ENCODE measurements at regions not wholly inside any gene's neighbourhood (a gene's known extent, or its start where the extent isn't known, plus 50 kb on each side); places are given as distances from the start of the nearest gene placed in this dataset.

GRCh38 chr9:134993416-134993815 is 75.7 kb upstream of the FCN1 start:
- Mint-ChIP-seq H3K4me3 (no peak overlapping the region), H3K36me3 (ENCODE audit: low read depth) (peaks cover 4% of the 10 kb centered on the region; the same call in 1 of the 2 replicates), H3K4me1 (ENCODE audit: low read depth) (no peaks in the 10 kb centered on the region), H3K27me3 (ENCODE audit: insufficient read depth) (peaks cover 16% of the 10 kb centered on the region), H3K9me3 (peaks cover 23% of the 10 kb centered on the region), H3K27ac (no peak overlapping the region)
- no peak for DNase-seq
- no peak for TF ChIP-seq CTCF (IDR thresholded peaks at IDR 0.05)

- Mint-ChIP-seq H3K36me3 (ENCODE audit: low read depth) (peaks cover 4% of the 10 kb centered on the region; the same call in 1 of the 2 replicates), H3K4me3 (no peak overlapping the region), H3K9me3 (peaks cover 26% of the 10 kb centered on the region), H3K27ac (no peak overlapping the region), H3K4me1 (ENCODE audit: low read depth) (no peaks in the 10 kb centered on the region), H3K27me3 (ENCODE audit: insufficient read depth) (peaks cover 11% of the 10 kb centered on the region)
- DNase-seq, result no peak
- no peak for TF ChIP-seq CTCF (IDR thresholded peaks at IDR 0.05)
These were observed 76.4 kb upstream of the FCN1 start for GRCh38 chr9:134993996-134994720.

GRCh38 chr9:134994926-134995791 is 77.4 kb upstream of the FCN1 start:
- Mint-ChIP-seq H3K36me3 (ENCODE audit: low read depth) (peaks cover 9% of the 10 kb centered on the region), H3K4me3 (no peak overlapping the region), H3K9me3 (peaks cover 36% of the 10 kb centered on the region), H3K27ac (no peak overlapping the region), H3K27me3 (ENCODE audit: insufficient read depth) (peaks cover 10% of the 10 kb centered on the region), H3K4me1 (ENCODE audit: low read depth) (no peaks in the 10 kb centered on the region)
- no peak for DNase-seq
- TF ChIP-seq CTCF (IDR thresholded peaks at IDR 0.05), result no peak

- no peak for DNase-seq
- H3K27ac Mint-ChIP-seq, result no peak overlapping the region
- peaks cover 42% of the 10 kb centered on the region for H3K9me3 Mint-ChIP-seq
- H3K27me3 Mint-ChIP-seq (ENCODE audit: insufficient read depth), result peaks cover 7% of the 10 kb centered on the region
- no peaks in the 10 kb centered on the region for H3K4me1 Mint-ChIP-seq (ENCODE audit: low read depth)
- no peak overlapping the region for H3K4me3 Mint-ChIP-seq
- no peak for TF ChIP-seq CTCF (IDR thresholded peaks at IDR 0.05)
- H3K36me3 Mint-ChIP-seq (ENCODE audit: low read depth), result peaks cover 14% of the 10 kb centered on the region
These were observed 78.0 kb upstream of the FCN1 start for GRCh38 chr9:134995792-134996120.

GRCh38 chr9:134996591-134997530 is 79.1 kb upstream of the FCN1 start:
- Mint-ChIP-seq H3K4me1 (ENCODE audit: low read depth) (no peaks in the 10 kb centered on the region), H3K36me3 (ENCODE audit: low read depth) (peaks cover 14% of the 10 kb centered on the region), H3K4me3 (no peak overlapping the region), H3K27me3 (ENCODE audit: insufficient read depth) (peaks cover 7% of the 10 kb centered on the region), H3K9me3 (peaks cover 52% of the 10 kb centered on the region), H3K27ac (no peak overlapping the region)
- no peak for DNase-seq
- no peak for TF ChIP-seq CTCF (IDR thresholded peaks at IDR 0.05)
